DND-41 (cell line): ENCODE measurements at regions not wholly inside any gene's neighbourhood (a gene's known extent, or its start where the extent isn't known, plus 50 kb on each side); places are given as distances from the start of the nearest gene placed in this dataset.

Experiments used
- ATAC-seq: fragments of 200-7000 bp; cut with Tn5 transposase; 3 replicates; pipeline ENCODE4 v1.9.1; 2021; ENCODE audit warnings: low read depth; ENCODE audit not compliant: insufficient read depth
- DNase-seq: peaks from one replicate; pipeline ENCODE4 v3.0.0-alpha.2; 2020
- H2AFZ ChIP-seq: 2 replicates; pipeline ENCODE4 v1.6.0; 2012; ENCODE audit warnings: low read depth, low read length
- H3K27ac ChIP-seq: 2 replicates; pipeline ENCODE4 v1.5.1; 2012; ENCODE audit warnings: low read length, inconsistent platforms
- H3K27me3 ChIP-seq: fragments of 200-600 bp; sonication (generic); 2 replicates; pipeline ENCODE4 v1.6.0; 2012; ENCODE audit warnings: low read length, mild to moderate bottlenecking, inconsistent platforms; ENCODE audit not compliant: insufficient read depth, poor library complexity
- H3K36me3 ChIP-seq: 2 replicates; pipeline ENCODE4 v1.5.1; 2012; ENCODE audit warnings: low read length, inconsistent platforms; ENCODE audit not compliant: insufficient read depth
- H3K4me1 ChIP-seq: 2 replicates; pipeline ENCODE4 v1.5.1; 2012; ENCODE audit warnings: mild to moderate bottlenecking, low read length; ENCODE audit not compliant: insufficient read depth
- H3K4me2 ChIP-seq: 2 replicates; pipeline ENCODE4 v1.6.0; 2012; ENCODE audit warnings: mild to moderate bottlenecking, moderate library complexity, low read length, inconsistent platforms; ENCODE audit not compliant: insufficient read depth
- H3K4me3 ChIP-seq, 2 experiments: fragments of 200-600 bp in 1 of 2; shearing (Covaris generic) in 1 of 2; 2 replicates each; pipeline ENCODE4 v1.5.1; 2012 to 2016; ENCODE audit warnings: inconsistent platforms in 2 of 2, low read length in 2 of 2, mild to moderate bottlenecking in 2 of 2, low read depth in 1 of 2, moderate library complexity in 1 of 2
- H3K79me2 ChIP-seq: 2 replicates; pipeline ENCODE4 v1.6.0; 2012; ENCODE audit warnings: low read length, inconsistent platforms; ENCODE audit not compliant: insufficient read depth
- H3K9ac ChIP-seq: 2 replicates; pipeline ENCODE4 v1.6.0; 2012; ENCODE audit warnings: low read depth, mild to moderate bottlenecking, inconsistent platforms, low read length, moderate library complexity
- H3K9me3 ChIP-seq: 2 replicates; pipeline ENCODE4 v1.5.1; 2012; ENCODE audit warnings: low read length, moderate library complexity, mild to moderate bottlenecking, inconsistent platforms; ENCODE audit not compliant: insufficient read depth, severe bottlenecking
- H4K20me1 ChIP-seq: 2 replicates; pipeline ENCODE4 v1.6.0; 2012; ENCODE audit warnings: low read length; ENCODE audit not compliant: insufficient read depth
- CTCF ChIP-seq: IDR thresholded peaks from 2 replicates; pipeline ENCODE4 v1.5.1; 2012; ENCODE audit warnings: borderline replicate concordance, low read length, moderate library complexity, mild to moderate bottlenecking; ENCODE audit not compliant: poor library complexity, severe bottlenecking; ENCODE audit errors: extremely low read depth
- EZH2 ChIP-seq: IDR thresholded peaks from 3 replicates; pipeline ENCODE4 v1.6.1; 2012; ENCODE audit warnings: borderline replicate concordance, low read depth, mild to moderate bottlenecking, moderate library complexity, low read length, inconsistent platforms; ENCODE audit not compliant: severe bottlenecking

- no peaks in the 10 kb centered on the region for H3K9me3 ChIP-seq
- DNase-seq (no peak), ATAC-seq (no peak)
- no peak overlapping the region for H3K9ac ChIP-seq
- H2AFZ ChIP-seq: no peak overlapping the region
- TF ChIP-seq EZH2 (no peak), CTCF (no peak)
- no peak overlapping the region for H3K4me3 ChIP-seq
- no peak overlapping the region for H3K27ac ChIP-seq
- H4K20me1 ChIP-seq: no peaks in the 10 kb centered on the region
- no peaks in the 10 kb centered on the region for H3K27me3 ChIP-seq
- H3K4me1 ChIP-seq: no peaks in the 10 kb centered on the region
- no peaks in the 10 kb centered on the region for H3K79me2 ChIP-seq
- no peaks in the 10 kb centered on the region for H3K36me3 ChIP-seq
- no peak overlapping the region for H3K4me2 ChIP-seq
These were observed 211.5 kb upstream of the TAS2R1 start for GRCh38 chr5:9841516-9842170.

DNA sequence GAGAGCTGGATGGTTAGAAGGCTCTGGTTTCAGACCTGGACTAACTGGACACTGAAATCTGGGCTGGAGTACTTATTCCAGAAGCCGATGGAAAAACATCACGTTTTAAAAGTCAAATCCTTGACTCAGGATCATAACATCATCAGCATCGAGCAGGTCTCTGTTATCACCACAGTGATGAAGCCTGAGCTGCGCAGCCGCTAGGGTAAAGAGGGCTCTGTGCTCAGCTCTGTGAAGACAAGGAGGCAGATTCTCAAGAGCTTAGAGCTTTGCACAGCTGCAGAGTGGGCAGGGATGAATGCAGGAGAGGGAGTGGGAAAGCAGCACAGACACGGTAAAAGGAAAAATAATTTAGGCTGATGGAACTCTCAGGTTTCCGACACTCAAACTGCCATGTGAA lies 208.8 kb upstream of the TAS2R1 start:
- Histone ChIP-seq H3K9ac (no peak overlapping the region), H3K9me3 (no peaks in the 10 kb centered on the region), H3K27me3 (no peaks in the 10 kb centered on the region), H3K4me2 (no peak overlapping the region), H3K36me3 (no peaks in the 10 kb centered on the region), H3K79me2 (no peaks in the 10 kb centered on the region), H2AFZ (no peak overlapping the region), H4K20me1 (no peaks in the 10 kb centered on the region), H3K4me3 (no peak overlapping the region), H3K4me1 (no peaks in the 10 kb centered on the region), H3K27ac (no peak overlapping the region)
- ATAC-seq (no peak), DNase-seq (no peak)
- TF ChIP-seq EZH2 (no peak), CTCF (no peak)

DNA sequence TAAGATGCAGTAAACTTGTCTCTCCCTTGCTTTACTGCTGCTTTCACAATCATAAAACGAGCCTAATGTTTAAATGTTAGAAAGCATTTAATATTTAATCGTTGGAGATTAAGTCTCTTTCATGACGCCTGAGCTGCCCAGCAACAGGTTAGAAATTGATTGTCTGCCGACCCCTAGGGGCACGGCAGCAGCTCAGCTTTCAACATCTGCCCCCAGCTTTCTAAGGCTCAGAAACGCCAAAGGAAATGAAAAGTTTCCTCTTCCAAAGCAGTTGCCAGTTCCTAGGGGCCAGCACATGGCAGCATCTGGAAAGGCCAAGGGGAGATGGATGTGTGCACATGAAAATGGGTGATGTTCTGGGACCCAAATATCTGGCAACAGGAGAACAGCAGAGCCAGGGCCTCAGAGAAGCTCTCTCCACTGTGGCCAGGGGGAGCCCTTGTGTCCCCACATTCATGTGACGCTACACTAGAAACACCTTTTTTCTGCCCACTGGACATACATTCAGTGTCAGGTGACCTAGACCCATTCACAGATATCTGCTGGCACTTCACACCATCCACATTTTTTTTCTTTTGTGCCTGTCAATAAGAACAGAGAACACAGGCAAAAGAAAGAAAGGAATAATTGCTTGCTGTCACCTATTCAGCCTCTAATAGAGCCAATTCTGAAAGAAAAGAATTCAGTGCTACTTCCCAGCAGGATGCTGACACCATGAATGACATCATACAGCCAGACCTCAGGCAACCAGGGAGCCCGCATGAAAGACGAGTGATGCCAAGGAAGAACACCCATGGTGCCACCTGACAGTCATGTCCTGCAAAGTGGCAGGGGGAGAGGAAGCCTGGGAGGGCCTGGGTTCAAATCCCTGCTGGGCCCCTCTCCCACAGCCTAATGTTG lies 205.0 kb upstream of the TAS2R1 start:
- H3K4me2 ChIP-seq: no peak overlapping the region
- TF ChIP-seq CTCF (no peak), EZH2 (no peak)
- ATAC-seq (no peak), DNase-seq (no peak)
- no peak overlapping the region for H3K27ac ChIP-seq
- H4K20me1 ChIP-seq: no peaks in the 10 kb centered on the region
- no peaks in the 10 kb centered on the region for H3K4me1 ChIP-seq
- no peaks in the 10 kb centered on the region for H3K79me2 ChIP-seq
- H3K9me3 ChIP-seq: no peaks in the 10 kb centered on the region
- H3K4me3 ChIP-seq: no peak overlapping the region
- H3K9ac ChIP-seq: no peak overlapping the region
- H3K27me3 ChIP-seq: no peaks in the 10 kb centered on the region
- H3K36me3 ChIP-seq: no peaks in the 10 kb centered on the region
- no peak overlapping the region for H2AFZ ChIP-seq
